GM12865 (cell line): ENCODE measurements at regions not wholly inside any gene's neighbourhood (a gene's known extent, or its start where the extent isn't known, plus 50 kb on each side); places are given as distances from the start of the nearest gene placed in this dataset.
A peak's percentile ranks its signal among the peaks of the same experiment; 100 is the strongest.

Source experiments
- DNase-seq: peaks from one replicate; pipeline ENCODE4 v3.0.0; 2010; ENCODE audit warnings: low read depth
- H3K4me3 ChIP-seq: 2 replicates; pipeline ENCODE4 v1.5.1; 2011; ENCODE audit warnings: mild to moderate bottlenecking, low read depth, low read length, control low read depth
- CTCF ChIP-seq: IDR thresholded peaks from 2 replicates; pipeline ENCODE4 v1.5.1; 2011; ENCODE audit warnings: low read length, control low read depth, low read depth, inconsistent platforms; ENCODE audit not compliant: insufficient read depth; ENCODE audit errors: missing control alignments

- no peak for DNase-seq
- no peak overlapping the region for H3K4me3 ChIP-seq
- TF ChIP-seq CTCF, result no peak
Measured at GRCh38 chr2:161020437-161020836, 139.8 kb upstream of the TANK start.

- TF ChIP-seq CTCF, result no peak
- no peak overlapping the region for H3K4me3 ChIP-seq
- peak; percentile 8 for DNase-seq
Measured at GRCh38 chr2:161028581-161028980, 131.6 kb upstream of the TANK start.

GRCh38 chr2:161029321-161029720 lies 130.9 kb upstream of the TANK start:
- TF ChIP-seq CTCF, result no peak
- DNase-seq, result no peak
- H3K4me3 ChIP-seq, result no peak overlapping the region

- H3K4me3 ChIP-seq, result no peak overlapping the region
- no peak for TF ChIP-seq CTCF
- no peak for DNase-seq
Measured at GRCh38 chr2:161030260-161031063, 129.8 kb upstream of the TANK start.

- H3K4me3 ChIP-seq, result no peak overlapping the region
- no peak for DNase-seq
- TF ChIP-seq CTCF, result no peak
Measured at GRCh38 chr2:161031511-161031910, 128.7 kb upstream of the TANK start.

- TF ChIP-seq CTCF, result no peak
- DNase-seq, result no peak
- H3K4me3 ChIP-seq, result no peak overlapping the region
Measured at GRCh38 chr2:161032635-161033034, 127.6 kb upstream of the TANK start.
